K562 (cell line): ENCODE measurements at regions not wholly inside any gene's neighbourhood (a gene's known extent, or its start where the extent isn't known, plus 50 kb on each side); places are given as distances from the start of the nearest gene placed in this dataset.

ENCODE experiments used
- ATAC-seq: fragments of 200-7000 bp; cut with Tn5 transposase; 3 replicates; pipeline ENCODE4 v1.9.1; 2020; ENCODE audit warnings: moderate library complexity
- BruUV-seq: library from RNA; stranded (reverse); fragments of 400-500 nt; replicated peaks from 2 replicates; lab custom pipeline; 2021; lab: Mats Ljungman, UMichigan
- CTCF ChIA-PET: fragments of 300-600 bp; formaldehyde crosslinking; extraction: SDS; loops from one replicate; lab custom pipeline; 2021; ENCODE audit warnings: low intra/inter-chr PET ratio; lab: Yijun Ruan, JAX
- POLR2A ChIA-PET: fragments of 300-600, 350-650 bp; sonication (Branson Sonifier 250); formaldehyde crosslinking; extraction: SDS; loops from one replicate; lab custom pipeline; 2021; ENCODE audit warnings: antibody characterized with exemption, inconsistent platforms; lab: Yijun Ruan, JAX
- DNase-seq, 4 experiments: peaks; one replicate each; pipeline versions ENCODE4 v3.0.0 to v3.0.0-alpha.2; 2011 to 2018; ENCODE audit warnings: low spot score in 3 of 4, mixed read lengths in 3 of 4; ENCODE audit errors: extremely low read depth in 1 of 4
- FAIRE-seq: peaks from 2 replicates; lab custom pipeline; 2011; peaks lifted over from hg19 to GRCh38; lab: Jason Lieb, UNC
- H2AFZ ChIP-seq: 2 replicates; pipeline ENCODE4 v1.6.0; 2011; ENCODE audit warnings: low read depth, low read length, control low read depth, inconsistent platforms
- H3K27ac ChIP-seq: fragments of 200-600 bp; 3 replicates; pipeline ENCODE4 v1.8.0; 2011; ENCODE audit warnings: low read depth, mild to moderate bottlenecking, control low read depth, inconsistent platforms, low read length, moderate library complexity, mixed read lengths; ENCODE audit errors: extremely low read depth
- H3K27me3 ChIP-seq, 2 experiments: fragments of 300-600 bp in 1 of 2; 2 replicates in 1 of 2; 3 replicates in 1 of 2; pipeline versions ENCODE4 v1.6.0 to v1.8.0; 2011; ENCODE audit warnings: inconsistent platforms in 2 of 2, low read length in 2 of 2, mild to moderate bottlenecking in 1 of 2, mixed read lengths in 1 of 2, moderate library complexity in 1 of 2; ENCODE audit not compliant: control insufficient read depth in 2 of 2, insufficient read depth in 2 of 2
- H3K36me3 ChIP-seq: fragments of 300-600 bp; 3 replicates; pipeline ENCODE4 v1.8.0; 2011; ENCODE audit warnings: mild to moderate bottlenecking, low read length, inconsistent platforms; ENCODE audit not compliant: control insufficient read depth, insufficient read depth
- H3K4me1 ChIP-seq, 2 experiments: fragments of 200-600 bp in 1 of 2; replicated peaks in 1 of 2; 2 replicates in 1 of 2; 3 replicates in 1 of 2; pipeline versions ENCODE4 v1.5.1 to v1.8.0; 2011; ENCODE audit warnings: inconsistent platforms in 2 of 2, low read length in 2 of 2, mild to moderate bottlenecking in 1 of 2, mixed read lengths in 1 of 2, moderate library complexity in 1 of 2; ENCODE audit not compliant: control insufficient read depth in 2 of 2, insufficient read depth in 2 of 2
- H3K4me2 ChIP-seq: 2 replicates; pipeline ENCODE4 v1.6.1; 2011; ENCODE audit warnings: low read length, control low read depth, inconsistent platforms, mixed read lengths; ENCODE audit not compliant: insufficient read depth
- H3K4me3 ChIP-seq: fragments of 200-600 bp; sonication (generic), shearing (Covaris generic); 2 replicates; pipeline ENCODE4 v1.5.1; 2016; ENCODE audit warnings: control low read depth, inconsistent platforms
- H3K79me2 ChIP-seq: fragments of 200-600 bp; 3 replicates; pipeline ENCODE4 v1.8.0; 2011; ENCODE audit warnings: low read length, inconsistent platforms; ENCODE audit not compliant: control insufficient read depth, insufficient read depth
- H3K9ac ChIP-seq, 2 experiments: 2 replicates each; pipeline versions ENCODE4 v1.6.0 to v1.6.1; 2011; ENCODE audit warnings: low read depth in 2 of 2, low read length in 2 of 2, control low read depth in 1 of 2, inconsistent platforms in 1 of 2, mild to moderate bottlenecking in 1 of 2, mixed read lengths in 1 of 2; ENCODE audit not compliant: insufficient read depth in 1 of 2
- H3K9me1 ChIP-seq: one replicate; pipeline ENCODE4 v1.6.0; 2011; ENCODE audit warnings: inconsistent platforms, mild to moderate bottlenecking, low read length, moderate library complexity; ENCODE audit not compliant: control insufficient read depth, insufficient read depth
- H3K9me3 ChIP-seq: replicated peaks from 2 replicates; pipeline ENCODE4 v1.5.1; 2011; ENCODE audit warnings: low read depth, low read length, inconsistent platforms; ENCODE audit not compliant: control insufficient read depth, insufficient read depth
- H4K20me1 ChIP-seq: replicated peaks from 2 replicates; pipeline ENCODE4 v1.6.1; 2011; ENCODE audit warnings: low read length, inconsistent platforms, mixed read lengths; ENCODE audit not compliant: control insufficient read depth, insufficient read depth
- BHLHE40 ChIP-seq: IDR thresholded peaks from 2 replicates; pipeline ENCODE4 v1.6.1; 2011; ENCODE audit warnings: low read length, improper control_type of control experiment
- CREB3 ChIP-seq: fragments of 450-650 bp; conservative IDR thresholded peaks from 2 replicates; pipeline ENCODE4 v1.6.1; 2016; ENCODE audit warnings: missing genetic modification characterization, low read depth, mild to moderate bottlenecking, missing compliant biosample characterization, moderate library complexity
- ETV5 ChIP-seq: sonication (generic); formaldehyde crosslinking; IDR thresholded peaks from 2 replicates; pipeline ENCODE4 v1.4.0; 2020; ENCODE audit warnings: low read depth, mild to moderate bottlenecking, missing genetic modification reagents
- EWSR1 ChIP-seq: fragments of 450-650 bp; IDR thresholded peaks from 2 replicates; pipeline ENCODE4 v1.6.1; 2018; ENCODE audit warnings: borderline replicate concordance, mild to moderate bottlenecking, low read depth, moderate library complexity; ENCODE audit not compliant: partially characterized antibody
- GABPB1 ChIP-seq: sonication (generic); formaldehyde crosslinking; IDR thresholded peaks from 2 replicates; pipeline ENCODE4 v1.8.0; 2022; ENCODE audit warnings: mild to moderate bottlenecking, missing genetic modification reagents
- HDAC8 ChIP-seq: fragments of 450-650 bp; IDR thresholded peaks from 2 replicates; pipeline ENCODE4 v1.6.1; 2016; ENCODE audit warnings: mild to moderate bottlenecking, missing genetic modification characterization, moderate library complexity, missing compliant biosample characterization
- HES1 ChIP-seq: fragments of 450-650 bp; IDR thresholded peaks from 2 replicates; pipeline ENCODE4 v1.6.1; 2016; ENCODE audit warnings: low read depth, mild to moderate bottlenecking, moderate library complexity
- HNRNPUL1 ChIP-seq: fragments of 200-400 bp; formaldehyde crosslinking; IDR thresholded peaks from 2 replicates; pipeline ENCODE4 v1.6.1; 2017; ENCODE audit warnings: low read length
- MCM2 ChIP-seq: fragments of 450-650 bp; IDR thresholded peaks from 2 replicates; pipeline ENCODE4 v1.6.1; 2017; ENCODE audit warnings: low read depth, mild to moderate bottlenecking
- NCOA2 ChIP-seq, 2 experiments: fragments of 450-650 bp; IDR thresholded peaks; 2 replicates each; pipeline ENCODE4 v1.6.1; 2018; ENCODE audit warnings: mild to moderate bottlenecking in 2 of 2, moderate library complexity in 1 of 2; ENCODE audit not compliant: partially characterized antibody in 2 of 2
- PURB ChIP-seq: sonication (generic); formaldehyde crosslinking; IDR thresholded peaks from 2 replicates; pipeline ENCODE4 v1.9.0; 2021; ENCODE audit warnings: low read depth, mild to moderate bottlenecking, missing genetic modification reagents
- RBM14 ChIP-seq: fragments of 200-400 bp; formaldehyde crosslinking; IDR thresholded peaks from 2 replicates; pipeline ENCODE4 v1.6.1; 2018; ENCODE audit warnings: low read depth, mild to moderate bottlenecking, low read length, moderate library complexity, borderline replicate concordance; ENCODE audit not compliant: insufficient read depth
- RFX7 ChIP-seq: fragments of 250-450 bp; sonication (Bioruptor Pico); IDR thresholded peaks from 2 replicates; pipeline ENCODE4 v1.5.1; 2021; ENCODE audit warnings: mild to moderate bottlenecking
- TAL1 ChIP-seq: fragments of 450-650 bp; IDR thresholded peaks from 2 replicates; pipeline ENCODE4 v1.6.1; 2016; ENCODE audit warnings: mild to moderate bottlenecking
- TCF15 ChIP-seq: fragments of 250-450 bp; sonication (Bioruptor Pico); IDR thresholded peaks from 2 replicates; pipeline ENCODE4 v1.8.0; 2022; ENCODE audit warnings: moderate library complexity, mild to moderate bottlenecking, inconsistent platforms
- ZNF282 ChIP-seq: sonication (generic); formaldehyde crosslinking; IDR thresholded peaks from 2 replicates; pipeline ENCODE4 v1.8.1; 2023; ENCODE audit warnings: missing genetic modification reagents
- in situ Hi-C: fragments of 300-500 bp; cut with MboI; formaldehyde crosslinking; loops from 4 replicates; pipeline ENCODE4 v1.15.0; 2018; ENCODE audit warnings: inconsistent platforms, mixed read lengths
- intact Hi-C: fragments of 100-400 bp; cut with micrococcal nuclease; formaldehyde crosslinking; loops from 2 replicates; pipeline ENCODE4 v1.14.2; 2022
- TF ChIP-seq, protein P1 (sequence below): sonication (generic); formaldehyde crosslinking; IDR thresholded peaks from 2 replicates; pipeline ENCODE4 v1.8.0; 2022; ENCODE audit warnings: missing genetic modification reagents, mild to moderate bottlenecking, borderline replicate concordance

- H3K79me2 ChIP-seq: no peaks in the 10 kb centered on the region
- POLR2A ChIA-PET: no interaction called here
- no peaks in the 10 kb centered on the region for H3K9me3 ChIP-seq
- no TSS peak for BruUV-seq
- no peaks in the 10 kb centered on the region for H3K9me1 ChIP-seq
- no peak overlapping the region for H3K4me3 ChIP-seq
- H3K27me3 ChIP-seq: no peaks in the 10 kb centered on the region
- no peak overlapping the region for H3K9ac ChIP-seq
- ATAC-seq (no peak), DNase-seq (no peak), FAIRE-seq (no peak)
- H3K4me2 ChIP-seq: no peak overlapping the region
- H3K36me3 ChIP-seq: no peaks in the 10 kb centered on the region
- intact Hi-C loops: no loop called here
- no peak overlapping the region for H3K27ac ChIP-seq
- CTCF ChIA-PET: no interaction called here
- H4K20me1 ChIP-seq: no peaks in the 10 kb centered on the region
- in situ Hi-C loops: no loop called here
- no peak overlapping the region for H2AFZ ChIP-seq
- no peaks in the 10 kb centered on the region for H3K4me1 ChIP-seq
- TF ChIP-seq MCM2: no peak
- no peak for TF ChIP-seq RBM14
- TF ChIP-seq PURB: no peak
- no peak for TF ChIP-seq ZNF282 (CRISPR knock-in tag)
- TF ChIP-seq ETV5 (CRISPR knock-in tag): no peak
- no peak for TF ChIP-seq GABPB1
- no peak for TF ChIP-seq NCOA2 (IDR thresholded peaks at IDR 0.05; ENCODE audit: partially characterized antibody in 2 of 2)
- no peak for TF ChIP-seq BHLHE40
- TF ChIP-seq TAL1: no peak
- TF ChIP-seq HDAC8 (tag): no peak
- TF ChIP-seq HNRNPUL1: no peak
- no peak for TF ChIP-seq HES1
- no peak for TF ChIP-seq CREB3 (tag)
- TF ChIP-seq EWSR1: no peak
- no peak for TF ChIP-seq RFX7
- TF ChIP-seq, protein P1, sequence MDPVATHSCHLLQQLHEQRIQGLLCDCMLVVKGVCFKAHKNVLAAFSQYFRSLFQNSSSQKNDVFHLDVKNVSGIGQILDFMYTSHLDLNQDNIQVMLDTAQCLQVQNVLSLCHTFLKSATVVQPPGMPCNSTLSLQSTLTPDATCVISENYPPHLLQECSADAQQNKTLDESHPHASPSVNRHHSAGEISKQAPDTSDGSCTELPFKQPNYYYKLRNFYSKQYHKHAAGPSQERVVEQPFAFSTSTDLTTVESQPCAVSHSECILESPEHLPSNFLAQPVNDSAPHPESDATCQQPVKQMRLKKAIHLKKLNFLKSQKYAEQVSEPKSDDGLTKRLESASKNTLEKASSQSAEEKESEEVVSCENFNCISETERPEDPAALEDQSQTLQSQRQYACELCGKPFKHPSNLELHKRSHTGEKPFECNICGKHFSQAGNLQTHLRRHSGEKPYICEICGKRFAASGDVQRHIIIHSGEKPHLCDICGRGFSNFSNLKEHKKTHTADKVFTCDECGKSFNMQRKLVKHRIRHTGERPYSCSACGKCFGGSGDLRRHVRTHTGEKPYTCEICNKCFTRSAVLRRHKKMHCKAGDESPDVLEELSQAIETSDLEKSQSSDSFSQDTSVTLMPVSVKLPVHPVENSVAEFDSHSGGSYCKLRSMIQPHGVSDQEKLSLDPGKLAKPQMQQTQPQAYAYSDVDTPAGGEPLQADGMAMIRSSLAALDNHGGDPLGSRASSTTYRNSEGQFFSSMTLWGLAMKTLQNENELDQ (CRISPR knock-in tag): no peak
- TF ChIP-seq TCF15 (CRISPR knock-in tag): no peak
- TF ChIP-seq, all 486 proteins: peak for 0
Observed at GRCh38 chr4:45985038-45985437, 138.8 kb downstream of the GABRG1 start.
